Testis (tissue), 2 donors: ENCODE measurements at regions not wholly inside any gene's neighbourhood (a gene's known extent, or its start where the extent isn't known, plus 50 kb on each side); places are given as distances from the start of the nearest gene placed in this dataset.

Experiments used
- DNase-seq: peaks from one replicate; pipeline ENCODE4 v3.0.0-alpha.2; 2019
- H3K27ac ChIP-seq, 2 donors: fragments of 200-600 bp; sonication (generic); one replicate each; pipeline ENCODE4 v1.5.1; 2019
- H3K27me3 ChIP-seq: fragments of 200-600 bp; sonication (generic); one replicate; pipeline ENCODE4 v1.5.1; 2019
- H3K36me3 ChIP-seq: fragments of 200-600 bp; sonication (generic); one replicate; pipeline ENCODE4 v1.5.1; 2017; ENCODE audit warnings: low read depth; ENCODE audit errors: missing control alignments
- H3K4me1 ChIP-seq: fragments of 200-600 bp; sonication (generic); one replicate; pipeline ENCODE4 v1.5.1; 2019
- H3K4me3 ChIP-seq, 2 donors: fragments of 200-600 bp; sonication (generic); one replicate each; pipeline ENCODE4 v1.5.1; 2017 to 2019
- H3K9me3 ChIP-seq: fragments of 200-600 bp; sonication (generic); one replicate; pipeline ENCODE4 v1.5.1; 2017
- POLR2A ChIP-seq: fragments of 450-650 bp; IDR thresholded peaks from one replicate; pipeline ENCODE4 v1.6.1; 2017; ENCODE audit warnings: antibody characterized with exemption, mild to moderate bottlenecking, moderate library complexity
- WGBS, 2 donors: methylation state at CpG; one replicate each; pipeline ENCODE4 v1.1.5; 2018; 5-methylcytosine and 5-hydroxymethylcytosine counted together
- intact Hi-C: fragments of 100-400 bp; cut with DNase I; formaldehyde crosslinking; loops from one replicate; pipeline ENCODE4 v1.15.1; 2023; ENCODE audit warnings: low total_unique reads
- TF ChIP-seq, protein P1 (sequence below), 3 experiments: fragments of 450-650 bp in 2 of 3; fragments of 200-600 bp in 1 of 3; sonication (generic) in 1 of 3; IDR thresholded peaks; one replicate each; pipeline ENCODE4 v1.5.1; 2016 to 2019; ENCODE audit warnings: antibody characterized with exemption in 3 of 3, mild to moderate bottlenecking in 2 of 3, moderate library complexity in 1 of 3

DNA sequence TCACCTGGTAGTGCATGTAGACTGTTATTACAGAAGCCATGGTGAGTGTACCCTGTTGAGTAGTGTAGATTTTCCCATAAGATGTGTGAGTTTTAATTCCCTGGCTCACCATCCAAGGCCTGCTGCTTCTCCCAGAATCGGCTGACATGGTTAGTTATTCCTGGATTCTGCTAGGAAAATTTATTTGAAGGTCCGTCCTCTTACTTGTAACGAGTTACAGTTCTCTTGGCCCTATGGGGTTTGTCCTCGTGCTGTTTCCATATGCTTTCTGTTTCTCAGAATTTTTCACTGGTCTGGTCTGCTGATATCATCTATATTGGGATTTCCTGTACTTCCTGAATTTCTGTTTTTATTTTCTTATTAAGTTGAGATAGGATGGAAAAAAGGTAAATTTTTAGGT lies 423.3 kb upstream of the RGS6 start:
- H3K4me3 ChIP-seq, result no peak overlapping the region
- H3K36me3 ChIP-seq, result no peaks in the 10 kb centered on the region
- no peaks in the 10 kb centered on the region for H3K4me1 ChIP-seq
- no peak for TF ChIP-seq POLR2A
- intact Hi-C loops, result no loop called here
- no peaks in the 10 kb centered on the region for H3K27me3 ChIP-seq
- no peak for DNase-seq
- WGBS, 2 donors, result 84 to 87% methylated on average over 4 of the region's 4 CpGs
- H3K27ac ChIP-seq, result no peak overlapping the region
- no peaks in the 10 kb centered on the region for H3K9me3 ChIP-seq

DNA sequence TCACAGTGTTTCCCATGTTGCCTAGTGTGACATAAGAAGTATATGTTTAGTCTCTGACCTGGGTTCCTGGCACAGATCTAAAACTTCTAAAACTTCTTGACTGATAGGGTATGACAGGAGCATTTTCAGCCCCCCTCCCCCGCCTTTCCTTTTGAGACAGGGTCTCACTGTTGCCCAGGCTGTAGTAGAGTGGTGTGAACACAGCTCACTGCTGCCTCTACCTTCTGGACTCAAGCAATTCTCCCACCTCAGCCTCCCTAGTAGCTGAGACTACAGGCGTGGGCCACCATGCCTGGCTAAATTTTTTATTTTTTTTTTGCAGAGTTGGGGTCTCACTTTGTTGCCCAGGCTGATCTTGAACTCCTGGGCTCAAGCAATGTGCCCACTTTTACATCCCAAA lies 421.1 kb upstream of the RGS6 start:
- intact Hi-C loops, result no loop called here
- Histone ChIP-seq H3K36me3 (no peaks in the 10 kb centered on the region), H3K27me3 (no peaks in the 10 kb centered on the region), H3K4me3 (no peak overlapping the region), H3K9me3 (no peaks in the 10 kb centered on the region), H3K27ac (no peak overlapping the region), H3K4me1 (no peaks in the 10 kb centered on the region)
- no peak for DNase-seq
- no peak for TF ChIP-seq POLR2A
- TF ChIP-seq, protein P1, sequence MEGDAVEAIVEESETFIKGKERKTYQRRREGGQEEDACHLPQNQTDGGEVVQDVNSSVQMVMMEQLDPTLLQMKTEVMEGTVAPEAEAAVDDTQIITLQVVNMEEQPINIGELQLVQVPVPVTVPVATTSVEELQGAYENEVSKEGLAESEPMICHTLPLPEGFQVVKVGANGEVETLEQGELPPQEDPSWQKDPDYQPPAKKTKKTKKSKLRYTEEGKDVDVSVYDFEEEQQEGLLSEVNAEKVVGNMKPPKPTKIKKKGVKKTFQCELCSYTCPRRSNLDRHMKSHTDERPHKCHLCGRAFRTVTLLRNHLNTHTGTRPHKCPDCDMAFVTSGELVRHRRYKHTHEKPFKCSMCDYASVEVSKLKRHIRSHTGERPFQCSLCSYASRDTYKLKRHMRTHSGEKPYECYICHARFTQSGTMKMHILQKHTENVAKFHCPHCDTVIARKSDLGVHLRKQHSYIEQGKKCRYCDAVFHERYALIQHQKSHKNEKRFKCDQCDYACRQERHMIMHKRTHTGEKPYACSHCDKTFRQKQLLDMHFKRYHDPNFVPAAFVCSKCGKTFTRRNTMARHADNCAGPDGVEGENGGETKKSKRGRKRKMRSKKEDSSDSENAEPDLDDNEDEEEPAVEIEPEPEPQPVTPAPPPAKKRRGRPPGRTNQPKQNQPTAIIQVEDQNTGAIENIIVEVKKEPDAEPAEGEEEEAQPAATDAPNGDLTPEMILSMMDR (IDR thresholded peaks at IDR 0.05), result no peak
- WGBS, 2 donors, result 79 to 92% methylated on average over 2 of the region's 2 CpGs

DNA sequence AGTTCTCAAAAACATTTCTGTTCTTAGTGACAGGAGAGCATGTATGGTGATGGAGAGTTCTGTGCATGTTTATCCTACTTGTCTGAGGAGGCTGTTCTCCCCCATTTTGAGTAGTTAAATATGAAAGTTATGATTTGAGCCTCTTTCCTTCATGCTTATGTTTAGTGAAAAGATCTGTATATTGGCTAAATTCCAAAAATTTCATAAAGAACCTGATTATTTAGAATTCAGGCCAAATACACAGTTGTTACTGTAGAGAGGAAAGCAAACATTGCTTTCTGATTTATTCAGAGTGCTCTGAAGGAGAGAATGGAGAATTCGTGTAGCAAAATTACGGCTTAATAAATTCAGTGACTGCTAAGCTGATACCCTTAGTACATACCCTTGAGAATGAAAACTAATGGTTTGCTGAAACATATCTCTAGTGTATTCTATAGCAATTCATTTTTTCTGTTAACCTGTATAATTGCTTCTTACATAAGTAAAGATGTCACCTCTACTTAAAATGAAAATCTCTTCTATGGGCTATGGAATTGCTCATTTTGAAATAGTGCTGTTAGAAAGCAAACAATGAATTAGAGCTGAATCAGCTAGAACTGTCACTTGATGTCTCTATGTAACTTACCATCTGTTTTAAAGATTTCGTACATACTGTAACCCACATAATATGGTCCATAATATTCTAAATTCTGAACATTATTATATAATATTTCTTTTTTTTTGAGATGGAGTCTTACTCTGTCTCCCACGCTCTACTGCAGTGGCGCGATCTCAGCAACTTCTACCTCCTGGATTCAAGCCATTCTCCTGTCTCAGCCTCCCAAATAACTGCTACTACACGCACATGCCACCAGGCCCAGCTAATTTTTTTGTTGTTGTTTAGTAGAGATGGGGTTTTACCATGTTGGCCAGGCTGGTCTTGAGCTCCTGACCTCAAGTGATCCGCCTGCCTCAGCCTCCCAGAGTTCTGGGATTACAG lies 417.0 kb upstream of the RGS6 start:
- no peaks in the 10 kb centered on the region for H3K9me3 ChIP-seq
- no peak overlapping the region for H3K4me3 ChIP-seq
- H3K4me1 ChIP-seq, result no peaks in the 10 kb centered on the region
- intact Hi-C loops, result no loop called here
- WGBS, 2 donors, result 86 to 88% methylated on average over 8 of the region's 8 CpGs
- no peak for DNase-seq
- H3K36me3 ChIP-seq, result no peaks in the 10 kb centered on the region
- H3K27me3 ChIP-seq, result no peaks in the 10 kb centered on the region
- TF ChIP-seq, protein P1 (IDR thresholded peaks at IDR 0.05), result no peak
- no peak for TF ChIP-seq POLR2A
- no peak overlapping the region for H3K27ac ChIP-seq

DNA sequence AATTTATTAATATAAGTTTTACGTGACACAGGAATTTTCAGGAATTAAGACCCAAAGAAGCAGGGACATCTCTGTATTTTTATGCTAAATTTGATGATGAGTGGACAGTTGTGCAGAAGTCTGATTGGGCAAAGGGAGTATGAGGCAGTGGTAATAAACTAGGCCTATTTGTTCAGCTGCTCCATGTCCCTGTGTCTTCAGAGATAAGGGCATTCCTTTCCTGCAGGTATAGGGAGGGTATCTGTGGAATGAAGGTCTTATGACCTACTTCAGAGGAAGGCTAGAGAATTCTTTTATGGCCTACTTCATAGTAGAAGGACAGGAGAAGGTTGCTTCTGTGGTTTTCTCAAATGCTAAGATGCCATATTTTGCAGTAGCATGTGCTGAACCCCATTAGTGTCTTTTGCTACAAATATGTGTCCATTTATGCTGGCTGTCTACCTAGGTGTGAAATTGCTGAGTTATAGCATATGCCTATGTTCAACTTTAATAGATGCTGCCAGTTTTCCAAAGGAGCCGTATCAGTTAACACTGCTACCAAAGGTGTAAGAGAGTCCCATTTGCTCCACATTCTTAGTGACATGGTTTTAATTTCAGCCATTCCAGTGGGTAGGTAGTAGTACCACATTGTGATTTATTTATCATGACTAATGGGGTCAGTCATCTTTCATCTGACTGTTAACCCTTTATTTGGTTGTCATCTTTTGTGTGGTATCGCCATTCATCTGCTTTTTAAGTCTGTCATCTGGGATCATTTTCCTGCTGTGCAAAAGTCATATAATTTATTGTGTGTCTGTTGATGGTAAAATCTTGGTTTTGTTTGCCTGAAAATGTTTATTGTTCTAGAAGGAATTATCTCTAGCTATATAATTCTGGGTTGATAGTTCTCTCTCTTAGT lies 410.7 kb upstream of the RGS6 start:
- H3K27ac ChIP-seq, result no peak overlapping the region
- intact Hi-C loops, result no loop called here
- WGBS, 2 donors, result 96 to 98% methylated on average over 3 of the region's 3 CpGs
- no peak for DNase-seq
- H3K27me3 ChIP-seq, result no peaks in the 10 kb centered on the region
- H3K4me1 ChIP-seq, result no peaks in the 10 kb centered on the region
- H3K36me3 ChIP-seq, result no peaks in the 10 kb centered on the region
- TF ChIP-seq POLR2A, result no peak
- TF ChIP-seq, protein P1 (IDR thresholded peaks at IDR 0.05), result no peak
- H3K4me3 ChIP-seq, result no peak overlapping the region
- H3K9me3 ChIP-seq, result no peaks in the 10 kb centered on the region
